ENCODE measurements at regions not wholly inside any gene's neighbourhood (a gene's known extent, or its start where the extent isn't known, plus 50 kb on each side); places are given as distances from the start of the nearest gene placed in this dataset.

DNA sequence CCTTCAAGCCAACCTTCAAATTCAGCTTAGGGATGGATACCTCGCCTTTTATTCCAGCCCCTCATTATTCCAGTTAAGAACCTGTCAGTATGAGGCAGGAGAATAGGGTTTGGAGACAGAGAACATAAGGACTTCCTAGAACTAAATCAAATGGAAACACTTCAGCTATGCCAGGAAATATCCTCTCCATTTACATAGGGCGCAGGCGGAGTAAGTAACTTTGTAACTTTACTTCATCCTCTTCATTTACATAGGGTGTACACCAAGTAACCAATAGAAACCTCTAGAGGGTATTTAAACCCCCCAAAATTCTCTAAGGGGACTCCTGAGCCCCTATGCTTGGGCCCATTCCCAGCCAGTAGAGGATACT, 75.4 kb upstream of the ATF3 start:
- no peak for TF ChIP-seq EZH2 (IDR thresholded peaks at IDR 0.05; ENCODE audit: low read length, missing control alignments)
- TF ChIP-seq, protein P1, sequence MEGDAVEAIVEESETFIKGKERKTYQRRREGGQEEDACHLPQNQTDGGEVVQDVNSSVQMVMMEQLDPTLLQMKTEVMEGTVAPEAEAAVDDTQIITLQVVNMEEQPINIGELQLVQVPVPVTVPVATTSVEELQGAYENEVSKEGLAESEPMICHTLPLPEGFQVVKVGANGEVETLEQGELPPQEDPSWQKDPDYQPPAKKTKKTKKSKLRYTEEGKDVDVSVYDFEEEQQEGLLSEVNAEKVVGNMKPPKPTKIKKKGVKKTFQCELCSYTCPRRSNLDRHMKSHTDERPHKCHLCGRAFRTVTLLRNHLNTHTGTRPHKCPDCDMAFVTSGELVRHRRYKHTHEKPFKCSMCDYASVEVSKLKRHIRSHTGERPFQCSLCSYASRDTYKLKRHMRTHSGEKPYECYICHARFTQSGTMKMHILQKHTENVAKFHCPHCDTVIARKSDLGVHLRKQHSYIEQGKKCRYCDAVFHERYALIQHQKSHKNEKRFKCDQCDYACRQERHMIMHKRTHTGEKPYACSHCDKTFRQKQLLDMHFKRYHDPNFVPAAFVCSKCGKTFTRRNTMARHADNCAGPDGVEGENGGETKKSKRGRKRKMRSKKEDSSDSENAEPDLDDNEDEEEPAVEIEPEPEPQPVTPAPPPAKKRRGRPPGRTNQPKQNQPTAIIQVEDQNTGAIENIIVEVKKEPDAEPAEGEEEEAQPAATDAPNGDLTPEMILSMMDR (conservative IDR thresholded peaks at IDR 0.05 in 1 of 2, IDR thresholded peaks at IDR 0.05 in 1 of 2; ENCODE audit: low read depth in 1 of 2, low read length in 2 of 2): no peak

All from fibroblast of lung (primary cell).